GM19238 (cell line): ENCODE measurements at regions not wholly inside any gene's neighbourhood (a gene's known extent, or its start where the extent isn't known, plus 50 kb on each side); places are given as distances from the start of the nearest gene placed in this dataset.
"Not testable (repeated sequence)": the region's sequence is repeated elsewhere in the genome, so short reads cannot be mapped to it uniquely, and the experiment has no call there.

Experiments used
- DNase-seq: peaks from one replicate; pipeline ENCODE4 v3.0.0; 2011; ENCODE audit warnings: low spot score; ENCODE audit not compliant: insufficient read length

- DNase-seq = no peak
Measured at GRCh38 chr22:27244328-27244727, 557.2 kb downstream of the MN1 start.

- DNase-seq = no peak
Measured at GRCh38 chr22:27245056-27245455, 556.5 kb downstream of the MN1 start.

- no peak for DNase-seq
Measured at GRCh38 chr22:27246558-27246957, 555.0 kb downstream of the MN1 start.

- DNase-seq = no peak
Measured at GRCh38 chr22:27247701-27248434, 553.7 kb downstream of the MN1 start.

GRCh38 chr22:27250418-27250817 is 551.1 kb downstream of the MN1 start:
- no peak for DNase-seq

- DNase-seq = no peak
Measured at GRCh38 chr22:27250886-27251285, 550.7 kb downstream of the MN1 start.

GRCh38 chr22:27251563-27251962 is 550.0 kb downstream of the MN1 start:
- no peak for DNase-seq

- no peak for DNase-seq
Measured at GRCh38 chr22:27252282-27253049, 549.1 kb downstream of the MN1 start.

- DNase-seq = no peak
Measured at GRCh38 chr22:27253108-27253902, 548.3 kb downstream of the MN1 start.

- not testable (repeated sequence) for DNase-seq
Measured at GRCh38 chr22:27254063-27254462, 547.5 kb downstream of the MN1 start.

GRCh38 chr22:27255580-27255979 is 546.0 kb downstream of the MN1 start:
- DNase-seq = no peak

GRCh38 chr22:27257987-27258386 is 543.6 kb downstream of the MN1 start:
- DNase-seq = no peak

- DNase-seq = no peak
Measured at GRCh38 chr22:27258616-27259172, 542.9 kb downstream of the MN1 start.

GRCh38 chr22:27259433-27259832 is 542.1 kb downstream of the MN1 start:
- DNase-seq = no peak

GRCh38 chr22:27260087-27260698 is 541.4 kb downstream of the MN1 start:
- no peak for DNase-seq

GRCh38 chr22:27262361-27262760 is 539.2 kb downstream of the MN1 start:
- DNase-seq = no peak

- no peak for DNase-seq
Measured at GRCh38 chr22:27264184-27264583, 537.4 kb downstream of the MN1 start.

- DNase-seq = no peak
Measured at GRCh38 chr22:27267145-27267544, 534.4 kb downstream of the MN1 start.

GRCh38 chr22:27269751-27270543 is 531.6 kb downstream of the MN1 start:
- no peak for DNase-seq

- no peak for DNase-seq
Measured at GRCh38 chr22:27270818-27271510, 530.6 kb downstream of the MN1 start.
